H1 (cell line): ENCODE measurements at regions not wholly inside any gene's neighbourhood (a gene's known extent, or its start where the extent isn't known, plus 50 kb on each side); places are given as distances from the start of the nearest gene placed in this dataset.

ENCODE experiments used
- CTCF ChIA-PET: fragments of 300-600 bp; sonication (Branson Sonifier 250); formaldehyde crosslinking; loops from one replicate; lab custom pipeline; 2021; ENCODE audit not compliant: partially characterized antibody; lab: Charles Lee
- POLR2A ChIA-PET: fragments of 300-600 bp; sonication (Branson Sonifier 250); formaldehyde crosslinking; loops from one replicate; lab custom pipeline; 2021; ENCODE audit warnings: inconsistent platforms; ENCODE audit not compliant: partially characterized antibody; lab: Charles Lee
- DNase-seq, 2 experiments: peaks; one replicate each; pipeline versions ENCODE4 v3.0.0 to v3.0.0-alpha.2; 2010 to 2022; ENCODE audit warnings: low spot score in 2 of 2, low read depth in 1 of 2, mixed read lengths in 1 of 2
- FAIRE-seq: peaks from 2 replicates; lab custom pipeline; 2011; peaks lifted over from hg19 to GRCh38; lab: Jason Lieb, UNC
- H2AFZ ChIP-seq: 2 replicates; pipeline ENCODE4 v1.8.1; 2012; ENCODE audit warnings: low read length, inconsistent platforms
- H2AK5ac ChIP-seq: 2 replicates; pipeline ENCODE4 v1.6.1; 2013; ENCODE audit warnings: low read depth, low read length
- H2BK120ac ChIP-seq: replicated peaks from 2 replicates; pipeline ENCODE3; 2013; ENCODE audit warnings: low read depth, low read length, inconsistent platforms
- H2BK12ac ChIP-seq: 2 replicates; pipeline ENCODE4 v1.6.1; 2013; ENCODE audit warnings: low read depth, low read length
- H2BK15ac ChIP-seq: 2 replicates; pipeline ENCODE4 v1.6.1; 2013; ENCODE audit warnings: low read length
- H2BK20ac ChIP-seq: 2 replicates; pipeline ENCODE4 v1.6.1; 2013; ENCODE audit warnings: low read length
- H2BK5ac ChIP-seq: 2 replicates; pipeline ENCODE4 v1.6.1; 2013; ENCODE audit warnings: low read depth, low read length
- H3K14ac ChIP-seq: 2 replicates; pipeline ENCODE4 v1.6.1; 2013; ENCODE audit warnings: inconsistent platforms; ENCODE audit not compliant: insufficient read length
- H3K18ac ChIP-seq: 2 replicates; pipeline ENCODE4 v1.6.1; 2013; ENCODE audit warnings: low read length; ENCODE audit errors: extremely low read depth
- H3K23ac ChIP-seq: 2 replicates; pipeline ENCODE4 v1.6.1; 2013; ENCODE audit warnings: inconsistent platforms; ENCODE audit not compliant: insufficient read length
- H3K23me2 ChIP-seq: 2 replicates; pipeline ENCODE4 v1.6.1; 2013; ENCODE audit warnings: low read depth, low read length
- H3K27ac ChIP-seq: 2 replicates; pipeline ENCODE4 v1.6.1; 2011; ENCODE audit warnings: low read depth, low read length, inconsistent platforms
- H3K27me3 ChIP-seq, 4 experiments: replicated peaks in 1 of 4; 1 replicate in 1 of 4; 2 replicates in 3 of 4; pipeline versions ENCODE4 v1.6.1 to v1.8.1; 2011 to 2013; ENCODE audit warnings: low read length in 3 of 4, mild to moderate bottlenecking in 3 of 4, inconsistent platforms in 2 of 4, mixed read lengths in 2 of 4, moderate library complexity in 1 of 4; ENCODE audit not compliant: control insufficient read depth in 3 of 4, insufficient read depth in 3 of 4; ENCODE audit errors: extremely low read depth in 1 of 4
- H3K36me3 ChIP-seq, 4 experiments: 2 replicates each; pipeline versions ENCODE4 v1.6.1 to v1.8.1; 2011 to 2013; ENCODE audit warnings: mild to moderate bottlenecking in 4 of 4, low read length in 3 of 4, moderate library complexity in 2 of 4, control low read depth in 1 of 4, inconsistent platforms in 1 of 4; ENCODE audit not compliant: insufficient read depth in 4 of 4, control insufficient read depth in 2 of 4
- H3K4ac ChIP-seq: replicated peaks from 2 replicates; pipeline ENCODE3; 2013; ENCODE audit warnings: low read length, low read depth, mixed read lengths, inconsistent platforms; ENCODE audit not compliant: insufficient read length
- H3K4me1 ChIP-seq, 4 experiments: replicated peaks in 1 of 4; 1 replicate in 1 of 4; 2 replicates in 3 of 4; pipeline versions ENCODE4 v1.6.1 to v1.8.1; 2011 to 2013; ENCODE audit warnings: low read length in 3 of 4, inconsistent platforms in 2 of 4, mixed read lengths in 1 of 4; ENCODE audit not compliant: insufficient read depth in 4 of 4, control insufficient read depth in 3 of 4
- H3K4me2 ChIP-seq, 2 experiments: 2 replicates each; pipeline versions ENCODE4 v1.6.1 to v1.8.1; 2011 to 2013; ENCODE audit warnings: low read depth in 2 of 2, low read length in 2 of 2, control low read depth in 1 of 2, inconsistent platforms in 1 of 2, mild to moderate bottlenecking in 1 of 2; ENCODE audit not compliant: insufficient read depth in 1 of 2
- H3K4me3 ChIP-seq, 4 experiments: fragments of 200-600, 300-600 bp in 1 of 4; sonication (generic), shearing (Covaris generic), sonication (Bioruptor Twin) in 1 of 4; 2 replicates each; pipeline versions ENCODE4 v1.5.1 to v1.8.1; 2011 to 2016; ENCODE audit warnings: low read length in 4 of 4, low read depth in 3 of 4, control low read depth in 2 of 4, inconsistent platforms in 2 of 4, mild to moderate bottlenecking in 2 of 4, mixed read lengths in 1 of 4, moderate library complexity in 1 of 4; ENCODE audit not compliant: insufficient read depth in 2 of 4; ENCODE audit errors: extremely low read depth in 1 of 4
- H3K56ac ChIP-seq: replicated peaks from 2 replicates; pipeline ENCODE3; 2013; ENCODE audit warnings: low read depth, mild to moderate bottlenecking, mixed read lengths, low read length, inconsistent platforms; ENCODE audit not compliant: insufficient read length
- H3K79me1 ChIP-seq: 2 replicates; pipeline ENCODE4 v1.6.1; 2013; ENCODE audit warnings: low read depth, low read length, control low read depth
- H3K79me2 ChIP-seq, 2 experiments: 2 replicates each; pipeline versions ENCODE4 v1.6.1 to v1.8.1; 2012 to 2013; ENCODE audit warnings: low read length in 2 of 2, mild to moderate bottlenecking in 2 of 2, inconsistent platforms in 1 of 2; ENCODE audit not compliant: insufficient read depth in 2 of 2, control insufficient read depth in 1 of 2
- H3K9ac ChIP-seq, 4 experiments: replicated peaks in 1 of 4; 1 replicate in 1 of 4; 2 replicates in 3 of 4; pipeline versions ENCODE4 v1.6.1 to v1.8.1; 2011 to 2013; ENCODE audit warnings: low read depth in 3 of 4, low read length in 3 of 4, control low read depth in 2 of 4, mild to moderate bottlenecking in 2 of 4, moderate library complexity in 2 of 4, inconsistent platforms in 1 of 4; ENCODE audit errors: extremely low read depth in 1 of 4
- H3K9me3 ChIP-seq, 2 experiments: 2 replicates each; pipeline versions ENCODE4 v1.6.1 to v1.8.1; 2012 to 2013; ENCODE audit warnings: mild to moderate bottlenecking in 2 of 2, moderate library complexity in 2 of 2, control low read depth in 1 of 2, inconsistent platforms in 1 of 2, low read depth in 1 of 2, low read length in 1 of 2, mixed read lengths in 1 of 2; ENCODE audit not compliant: insufficient read depth in 2 of 2
- H4K20me1 ChIP-seq, 2 experiments: replicated peaks in 1 of 2; 2 replicates each; pipeline versions ENCODE3 to v1.8.1; 2011 to 2013; ENCODE audit warnings: inconsistent platforms in 2 of 2, low read length in 2 of 2, mild to moderate bottlenecking in 1 of 2; ENCODE audit not compliant: insufficient read depth in 2 of 2, control insufficient read depth in 1 of 2
- H4K5ac ChIP-seq: 2 replicates; pipeline ENCODE4 v1.6.1; 2013; ENCODE audit warnings: low read length, low read depth, mixed read lengths, inconsistent platforms; ENCODE audit not compliant: insufficient read length
- H4K8ac ChIP-seq: 2 replicates; pipeline ENCODE4 v1.8.0; 2013; ENCODE audit warnings: mild to moderate bottlenecking, moderate library complexity, low read length, inconsistent platforms; ENCODE audit not compliant: insufficient read depth; ENCODE audit errors: extremely low read depth
- H4K91ac ChIP-seq: replicated peaks from 2 replicates; pipeline ENCODE3; 2013; ENCODE audit warnings: low read length, mixed read lengths, inconsistent platforms; ENCODE audit not compliant: insufficient read length
- CTCF ChIP-seq, 3 experiments: IDR thresholded peaks; 1 replicate in 2 of 3; 2 replicates in 1 of 3; pipeline versions ENCODE4 v1.5.1 to v1.6.1; 2011; ENCODE audit warnings: low read length in 3 of 3, mild to moderate bottlenecking in 3 of 3, inconsistent platforms in 2 of 3, low read depth in 1 of 3, moderate library complexity in 1 of 3; ENCODE audit not compliant: insufficient read depth in 1 of 3; ENCODE audit errors: control extremely low read depth in 1 of 3
- GABPA ChIP-seq: IDR thresholded peaks from 2 replicates; pipeline ENCODE4 v1.6.1; 2011; ENCODE audit warnings: mild to moderate bottlenecking, low read length, moderate library complexity, borderline replicate concordance; ENCODE audit not compliant: insufficient read depth
- KDM1A ChIP-seq: fragments of 200-600, 300-600 bp; sonication (generic); IDR thresholded peaks from 2 replicates; pipeline ENCODE4 v1.7.1; 2016; ENCODE audit warnings: mild to moderate bottlenecking, low read length, borderline replicate concordance
- RAD21 ChIP-seq, 2 experiments: IDR thresholded peaks in 1 of 2; conservative IDR thresholded peaks in 1 of 2; 2 replicates each; pipeline ENCODE4 v1.6.1; 2011; ENCODE audit warnings: low read depth in 2 of 2, low read length in 2 of 2, improper control_type of control experiment in 1 of 2, inconsistent platforms in 1 of 2, mild to moderate bottlenecking in 1 of 2, moderate library complexity in 1 of 2
- WGBS, 2 experiments: shearing (Covaris generic) in 1 of 2; methylation state at CpG; one replicate each; pipeline versions ENCODE4 v1.1.6 to v1.1.7; 2013 to 2015; ENCODE audit warnings: low lambda C conversion rate in 2 of 2, mixed read lengths in 2 of 2, inconsistent platforms in 1 of 2, low coverage in 1 of 2, missing lambda C conversion rate in 1 of 2; ENCODE audit not compliant: insufficient replicate concordance in 2 of 2, insufficient coverage in 1 of 2, insufficient read length in 1 of 2; ENCODE audit errors: extremely low coverage in 1 of 2, missing lambda C conversion rate in 1 of 2; 5-methylcytosine and 5-hydroxymethylcytosine counted together

GRCh38 chr5:87899208-87899661 is 369.4 kb downstream of the TMEM161B start:
- Histone ChIP-seq H4K5ac (no peak overlapping the region), H2AK5ac (no peak overlapping the region), H3K4me1 (peaks cover 0 to 7% (median 4%) of the 10 kb centered on the region in 4 experiments; a peak in 4 of 7 replicates), H2BK12ac (no peak overlapping the region), H3K9ac (no peak overlapping the region), H3K4ac (no peak overlapping the region), H4K91ac (no peak overlapping the region), H2BK15ac (no peak overlapping the region), H3K27ac (no peak overlapping the region), H3K56ac (no peak overlapping the region), H3K4me2 (no peak overlapping the region; a peak in 1 of 4 replicates), H2BK20ac (no peak overlapping the region), H3K36me3 (no peaks in the 10 kb centered on the region), H3K18ac (no peak overlapping the region), H4K8ac (no peak overlapping the region), H3K4me3 (no peak overlapping the region), H3K23me2 (no peaks in the 10 kb centered on the region), H3K79me1 (no peaks in the 10 kb centered on the region), H3K9me3 (no peaks in the 10 kb centered on the region), H2BK120ac (no peak overlapping the region), H2BK5ac (no peak overlapping the region), H3K79me2 (no peaks in the 10 kb centered on the region), H2AFZ (no peak overlapping the region), H3K27me3 (no peaks in the 10 kb centered on the region), H4K20me1 (no peaks in the 10 kb centered on the region), H3K14ac (no peak overlapping the region), H3K23ac (no peak overlapping the region)
- FAIRE-seq, result no peak
- TF ChIP-seq GABPA (no peak), RAD21 (IDR thresholded peaks at IDR 0.05 in 1 of 2, conservative IDR thresholded peaks at IDR 0.05 in 1 of 2; ENCODE audit: low read depth in 2 of 2, low read length in 2 of 2) (peak; percentile 59 to 69; a peak in 3 of 4 replicates), CTCF (IDR thresholded peaks at IDR 0.05; ENCODE audit: control extremely low read depth in 1 of 3, insufficient read depth in 1 of 3, low read depth in 1 of 3, low read length in 3 of 3) (peak in 2 of 3 experiments; percentile 21 to 40; a peak in 3 of 4 replicates), KDM1A (no peak)
- CTCF ChIA-PET, result interaction anchor here (0.6 to 1.7 kb wide), 13 partner anchors 9 to 792 kb away, joined by 3 to 5 read pairs (median 4); no protein-coding TSS in a partner anchor
- WGBS, 2 experiments, result 84% methylated on average over 4 of the region's 4 CpGs; no CpG with 5 or more reads in 1 of the 2 experiments
- POLR2A ChIA-PET, result no interaction called here
- no peak for DNase-seq
